NCI-H82 treated with DMSO at 0.1 percent for 48 hours (cell line): ENCODE measurements at regions not wholly inside any gene's neighbourhood (a gene's known extent, or its start where the extent isn't known, plus 50 kb on each side); places are given as distances from the start of the nearest gene placed in this dataset.

Experiments used
- DNase-seq: peaks from one replicate; lab custom pipeline; 2025; ENCODE audit not compliant: unreplicated experiment; lab: John Stamatoyannopoulos, UW

GRCh38 chr15:61743345-61743909 lies 316.8 kb downstream of the VPS13C start:
- DNase-seq, result no peak

- no peak for DNase-seq
Observed at GRCh38 chr15:61742591-61742990, 317.7 kb downstream of the VPS13C start.

- no peak for DNase-seq
Observed at GRCh38 chr15:61736790-61737189, 323.5 kb downstream of the VPS13C start.

DNA sequence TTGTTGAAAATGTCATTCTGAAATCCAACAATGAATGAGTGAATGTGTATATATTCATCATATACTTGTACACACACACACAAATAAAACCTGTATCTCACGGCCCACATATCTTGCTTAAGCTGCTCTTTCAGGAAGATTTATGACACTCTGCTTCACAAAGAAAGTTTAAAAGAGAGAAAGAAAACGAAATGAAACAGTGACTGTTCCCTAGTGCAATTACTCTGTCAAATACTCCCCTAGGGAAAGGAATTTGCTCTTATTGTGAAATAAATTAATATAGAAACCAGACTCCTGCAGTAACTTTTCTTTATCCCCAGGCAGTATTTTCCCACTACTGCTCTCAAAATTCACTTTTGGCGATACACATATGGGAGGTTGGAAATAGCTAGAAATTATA lies 329.1 kb downstream of the VPS13C start:
- DNase-seq, result no peak

DNA sequence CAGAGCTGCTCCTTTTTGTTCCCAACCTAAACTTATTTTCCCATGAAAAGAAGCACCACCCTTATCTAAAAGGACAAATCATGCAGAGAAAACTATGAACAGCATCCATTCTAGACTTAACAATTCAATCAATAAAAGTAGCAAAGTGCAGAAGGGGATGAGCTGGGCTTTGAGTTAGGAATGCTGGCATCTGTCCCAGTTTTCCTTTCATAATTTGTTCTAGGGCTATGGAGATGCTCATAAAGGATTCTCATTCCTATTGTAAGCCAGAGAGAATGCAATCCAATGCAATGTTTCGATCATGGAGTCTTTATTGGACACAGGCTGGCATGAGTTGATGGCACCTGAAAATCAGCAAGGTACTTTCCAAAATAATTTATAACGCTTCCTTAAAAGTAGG lies 330.6 kb downstream of the VPS13C start:
- no peak for DNase-seq

DNA sequence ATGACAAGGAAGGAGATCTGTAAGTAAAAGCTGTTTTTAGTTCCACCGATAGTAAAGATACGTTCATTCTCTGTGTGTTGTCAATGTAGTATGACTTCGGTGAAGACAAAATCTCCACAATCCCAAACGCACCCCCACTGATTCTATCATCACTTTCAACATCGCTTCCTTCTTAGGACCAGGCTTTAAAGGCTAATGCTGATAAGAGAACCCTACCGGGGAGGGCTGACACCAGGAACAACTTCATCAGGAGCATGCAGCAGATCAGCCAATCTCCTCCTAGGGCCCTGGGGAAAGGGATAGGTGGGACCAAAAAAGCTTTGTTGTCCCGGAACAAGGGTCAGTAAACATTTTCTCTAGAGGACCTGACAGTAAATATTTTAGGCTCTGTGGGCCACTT lies 334.1 kb downstream of the VPS13C start:
- DNase-seq, result no peak

GRCh38 chr15:61725251-61725650 lies 335.0 kb downstream of the VPS13C start:
- no peak for DNase-seq

- DNase-seq, result no peak
Observed at GRCh38 chr15:61724251-61724939, 335.9 kb downstream of the VPS13C start.

GRCh38 chr15:61721418-61721817 lies 338.8 kb downstream of the VPS13C start:
- DNase-seq, result no peak

DNA sequence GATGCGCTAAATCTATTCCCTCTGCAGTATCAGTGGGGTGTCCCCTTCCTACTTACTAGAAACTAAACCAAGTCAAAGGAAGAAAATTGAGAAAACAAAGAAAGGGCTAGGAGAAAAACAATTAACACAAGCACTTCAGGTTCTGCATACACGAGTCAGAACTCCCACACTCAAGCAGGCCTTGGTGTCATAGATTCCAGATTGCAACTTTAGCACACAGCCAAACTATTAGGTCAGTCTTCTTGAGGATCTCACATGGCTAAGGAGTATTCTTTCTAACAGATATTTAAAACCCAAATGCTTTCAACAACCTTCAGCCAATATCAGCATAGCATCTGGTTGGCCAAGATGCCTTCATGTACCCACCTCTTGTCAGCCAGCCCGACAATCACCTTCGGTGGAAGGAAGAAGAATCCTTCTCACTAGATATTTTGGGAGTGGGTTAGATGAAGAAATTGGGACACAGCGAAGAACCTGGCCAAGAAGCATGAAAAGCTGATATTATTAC lies 340.0 kb downstream of the VPS13C start:
- DNase-seq, result no peak

GRCh38 chr15:61715082-61715481 lies 345.2 kb downstream of the VPS13C start:
- no peak for DNase-seq

GRCh38 chr15:61712129-61712759 lies 348.0 kb downstream of the VPS13C start:
- DNase-seq, result no peak

GRCh38 chr15:61702224-61703020 lies 357.8 kb downstream of the VPS13C start:
- DNase-seq, result no peak

- DNase-seq, result no peak
Observed at GRCh38 chr15:61701455-61701854, 358.8 kb downstream of the VPS13C start.

GRCh38 chr15:61700803-61701202 lies 359.4 kb downstream of the VPS13C start:
- DNase-seq, result no peak

- DNase-seq, result no peak
Observed at GRCh38 chr15:61697796-61698195, 362.5 kb downstream of the VPS13C start.

DNA sequence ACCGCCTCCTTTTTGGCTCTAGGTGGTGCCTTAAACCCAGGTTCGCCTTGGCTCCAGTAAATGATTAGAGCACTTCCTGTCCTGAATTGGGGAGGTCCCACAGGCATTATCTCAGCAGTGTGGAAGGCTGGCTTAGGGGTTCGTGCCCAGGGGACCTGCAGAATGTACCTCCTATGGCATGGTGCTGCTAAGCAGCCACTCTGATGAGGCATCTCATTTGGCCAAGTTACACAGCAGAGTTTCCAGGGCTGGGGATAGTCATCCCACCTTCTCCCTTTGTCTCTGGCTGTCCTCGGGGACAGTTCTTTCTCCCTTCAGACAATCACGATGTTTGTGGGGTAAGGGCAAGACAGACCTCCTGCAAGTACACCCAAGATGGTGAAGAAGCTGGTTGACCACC lies 371.2 kb downstream of the VPS13C start:
- DNase-seq, result no peak

DNA sequence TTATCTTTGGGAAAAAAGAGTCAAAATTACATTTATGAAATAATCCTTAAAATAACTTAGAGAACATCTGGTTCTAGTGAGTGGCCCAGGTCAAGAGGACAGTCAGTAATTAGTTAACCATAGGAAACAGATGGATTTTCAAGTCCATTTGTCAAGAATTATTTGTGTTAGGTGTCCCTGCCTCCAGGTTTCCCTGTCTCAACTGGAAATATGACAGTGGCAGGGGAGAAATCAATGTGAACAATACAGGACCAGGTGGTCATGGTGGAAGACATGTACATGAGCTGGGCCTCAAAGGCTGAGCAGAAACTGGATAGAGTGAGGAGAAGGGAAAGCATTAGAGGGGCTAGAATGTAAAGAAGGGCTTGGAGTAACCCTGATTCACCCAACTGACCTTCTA lies 372.6 kb downstream of the VPS13C start:
- no peak for DNase-seq

DNA sequence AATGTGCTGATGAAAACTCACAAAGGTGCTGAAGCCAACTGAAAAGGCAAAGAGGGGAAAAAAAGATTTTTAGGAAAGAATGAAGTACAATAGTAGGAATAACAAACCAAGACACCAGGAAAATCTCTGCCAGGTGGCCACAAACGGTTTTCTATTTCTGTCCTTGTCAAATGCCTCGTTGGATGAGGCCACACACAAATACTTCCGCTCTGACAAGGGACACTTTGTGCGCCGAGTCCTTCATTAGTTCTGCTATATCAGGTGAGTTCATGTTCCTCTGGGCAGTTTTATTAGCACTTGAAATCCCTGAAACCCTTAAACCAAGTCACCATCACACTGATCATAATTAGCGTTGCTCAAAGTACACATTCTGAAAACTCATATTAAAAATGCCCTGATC lies 373.1 kb downstream of the VPS13C start:
- no peak for DNase-seq

GRCh38 chr15:61685971-61686370 lies 374.3 kb downstream of the VPS13C start:
- DNase-seq, result peak; percentile 58

GRCh38 chr15:61685534-61685933 lies 374.7 kb downstream of the VPS13C start:
- no peak for DNase-seq
